PC-3 (cell line): ENCODE measurements at regions not wholly inside any gene's neighbourhood (a gene's known extent, or its start where the extent isn't known, plus 50 kb on each side); places are given as distances from the start of the nearest gene placed in this dataset.

Experiments used
- ATAC-seq: fragments of 200-7000 bp; cut with Tn5 transposase; 2 replicates; pipeline ENCODE4 v1.9.1; 2020; ENCODE audit warnings: mild to moderate bottlenecking, moderate library complexity
- BruUV-seq: library from RNA; stranded (reverse); fragments of 400-500 nt; replicated peaks from 2 replicates; lab custom pipeline; 2021; lab: Mats Ljungman, UMichigan
- CTCF ChIA-PET: fragments of 300-600 bp; sonication (Branson Sonifier 250); formaldehyde crosslinking; loops from one replicate; lab custom pipeline; 2022; ENCODE audit warnings: antibody characterized with exemption; lab: Charles Lee
- POLR2A ChIA-PET: fragments of 300-600 bp; sonication (Branson Sonifier 250); formaldehyde crosslinking; loops from one replicate; lab custom pipeline; 2022; ENCODE audit warnings: antibody characterized with exemption; ENCODE audit not compliant: unreplicated experiment; lab: Charles Lee
- DNase-seq: peaks from one replicate; pipeline ENCODE4 v3.0.0-alpha.2; 2015
- H2AFZ ChIP-seq: fragments of 300-600 bp; sonication (generic); 2 replicates; pipeline ENCODE4 v1.6.0; 2016; ENCODE audit warnings: antibody characterized with exemption, low read length
- H3F3A ChIP-seq: fragments of 300-600 bp; sonication (generic); one replicate; pipeline ENCODE4 v1.6.0; 2017; ENCODE audit warnings: antibody characterized with exemption, low read length, control low read depth, mild to moderate bottlenecking; ENCODE audit not compliant: unreplicated experiment
- H3K27ac ChIP-seq: fragments of 300-600 bp; sonication (generic); 2 replicates; pipeline ENCODE4 v1.5.1; 2016; ENCODE audit warnings: mild to moderate bottlenecking, low read length
- H3K27me3 ChIP-seq: fragments of 300-600 bp; sonication (generic); 2 replicates; pipeline ENCODE4 v1.6.1; 2016; ENCODE audit warnings: low read length, mixed read lengths
- H3K36me3 ChIP-seq: fragments of 300-600 bp; sonication (generic); 2 replicates; pipeline ENCODE4 v1.6.1; 2016; ENCODE audit warnings: low read depth, mixed run types, low read length, mixed read lengths
- H3K4me1 ChIP-seq: fragments of 300-600 bp; sonication (generic); 2 replicates; pipeline ENCODE4 v1.5.1; 2016; ENCODE audit warnings: low read length; ENCODE audit not compliant: insufficient read depth
- H3K4me2 ChIP-seq: fragments of 300-600 bp; sonication (generic); 2 replicates; pipeline ENCODE4 v1.6.0; 2016; ENCODE audit warnings: low read length
- H3K4me3 ChIP-seq: fragments of 300-600 bp; sonication (generic); 2 replicates; pipeline ENCODE4 v1.5.1; 2016; ENCODE audit warnings: mild to moderate bottlenecking, low read length, mixed read lengths
- H3K79me2 ChIP-seq: fragments of 300-600 bp; sonication (generic); 2 replicates; pipeline ENCODE4 v1.6.1; 2017; ENCODE audit warnings: low read length, mixed read lengths
- H3K9ac ChIP-seq: fragments of 300-600 bp; sonication (generic); 2 replicates; pipeline ENCODE4 v1.6.0; 2016; ENCODE audit warnings: mild to moderate bottlenecking, low read length
- H3K9me2 ChIP-seq: fragments of 300-600 bp; sonication (generic); replicated peaks from 2 replicates; pipeline ENCODE4 v1.6.1; 2016; ENCODE audit warnings: mixed run types, low read length, mixed read lengths
- H3K9me3 ChIP-seq: fragments of 300-600 bp; sonication (generic); 2 replicates; pipeline ENCODE4 v1.6.1; 2016; ENCODE audit warnings: low read length, mixed read lengths
- H4K20me1 ChIP-seq: fragments of 300-600 bp; sonication (generic); 2 replicates; pipeline ENCODE4 v1.6.1; 2016; ENCODE audit warnings: low read length, mixed read lengths
- EZH2 ChIP-seq: fragments of 300-600 bp; sonication (generic); IDR thresholded peaks from one replicate; pipeline ENCODE4 v1.6.1; 2017; ENCODE audit warnings: antibody characterized with exemption, mild to moderate bottlenecking, low read length; ENCODE audit not compliant: unreplicated experiment
- EZH2phosphoT487 ChIP-seq: fragments of 300-600 bp; sonication (generic); IDR thresholded peaks from 2 replicates; pipeline ENCODE4 v1.6.1; 2018; ENCODE audit warnings: mild to moderate bottlenecking, antibody characterized with exemption, low read length, borderline replicate concordance
- intact Hi-C: fragments of 100-400 bp; cut with micrococcal nuclease; formaldehyde crosslinking; loops from 2 replicates; pipeline ENCODE4 v1.9.0; 2023
- TF ChIP-seq, protein P1 (sequence below): fragments of 300-600 bp; sonication (generic); conservative IDR thresholded peaks from 2 replicates; pipeline ENCODE4 v1.5.1; 2017; ENCODE audit warnings: antibody characterized with exemption, low read depth, mild to moderate bottlenecking, low read length

DNA sequence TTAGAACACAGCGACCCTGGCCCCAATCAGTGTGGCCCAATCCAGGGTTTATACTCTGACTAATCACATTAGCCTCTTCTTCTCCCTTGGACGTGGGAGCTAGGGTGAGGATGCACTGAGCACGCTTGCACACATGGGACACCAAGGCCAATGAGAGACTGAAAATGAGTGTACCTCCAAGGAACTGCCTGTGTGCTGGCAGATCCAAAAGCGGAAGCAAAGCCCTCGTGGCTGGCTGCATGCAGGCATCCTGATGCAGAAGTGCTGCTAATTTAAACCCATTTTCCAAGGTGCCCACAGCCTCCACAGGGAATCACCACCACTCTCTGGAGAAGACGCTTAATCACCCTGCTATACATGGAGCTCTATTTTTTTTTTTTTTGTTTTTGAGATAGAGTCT, 375.3 kb upstream of the XYLT1 start:
- no peaks in the 10 kb centered on the region for H3F3A ChIP-seq
- H3K4me3 ChIP-seq = no peak overlapping the region
- no TSS peak for BruUV-seq
- no peak for ATAC-seq
- H3K79me2 ChIP-seq = no peaks in the 10 kb centered on the region
- TF ChIP-seq EZH2 (no peak), EZH2phosphoT487 (no peak)
- TF ChIP-seq, protein P1, sequence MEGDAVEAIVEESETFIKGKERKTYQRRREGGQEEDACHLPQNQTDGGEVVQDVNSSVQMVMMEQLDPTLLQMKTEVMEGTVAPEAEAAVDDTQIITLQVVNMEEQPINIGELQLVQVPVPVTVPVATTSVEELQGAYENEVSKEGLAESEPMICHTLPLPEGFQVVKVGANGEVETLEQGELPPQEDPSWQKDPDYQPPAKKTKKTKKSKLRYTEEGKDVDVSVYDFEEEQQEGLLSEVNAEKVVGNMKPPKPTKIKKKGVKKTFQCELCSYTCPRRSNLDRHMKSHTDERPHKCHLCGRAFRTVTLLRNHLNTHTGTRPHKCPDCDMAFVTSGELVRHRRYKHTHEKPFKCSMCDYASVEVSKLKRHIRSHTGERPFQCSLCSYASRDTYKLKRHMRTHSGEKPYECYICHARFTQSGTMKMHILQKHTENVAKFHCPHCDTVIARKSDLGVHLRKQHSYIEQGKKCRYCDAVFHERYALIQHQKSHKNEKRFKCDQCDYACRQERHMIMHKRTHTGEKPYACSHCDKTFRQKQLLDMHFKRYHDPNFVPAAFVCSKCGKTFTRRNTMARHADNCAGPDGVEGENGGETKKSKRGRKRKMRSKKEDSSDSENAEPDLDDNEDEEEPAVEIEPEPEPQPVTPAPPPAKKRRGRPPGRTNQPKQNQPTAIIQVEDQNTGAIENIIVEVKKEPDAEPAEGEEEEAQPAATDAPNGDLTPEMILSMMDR = no peak
- H3K27me3 ChIP-seq = no peaks in the 10 kb centered on the region
- CTCF ChIA-PET = no interaction called here
- H3K4me1 ChIP-seq = no peaks in the 10 kb centered on the region
- H2AFZ ChIP-seq = no peak overlapping the region
- no peak overlapping the region for H3K9ac ChIP-seq
- no peak for DNase-seq
- POLR2A ChIA-PET = no interaction called here
- intact Hi-C loops = no loop called here
- H3K9me2 ChIP-seq = no peaks in the 10 kb centered on the region
- no peaks in the 10 kb centered on the region for H3K36me3 ChIP-seq
- no peaks in the 10 kb centered on the region for H3K9me3 ChIP-seq
- no peak overlapping the region for H3K4me2 ChIP-seq
- H3K27ac ChIP-seq = no peak overlapping the region
- no peaks in the 10 kb centered on the region for H4K20me1 ChIP-seq

DNA sequence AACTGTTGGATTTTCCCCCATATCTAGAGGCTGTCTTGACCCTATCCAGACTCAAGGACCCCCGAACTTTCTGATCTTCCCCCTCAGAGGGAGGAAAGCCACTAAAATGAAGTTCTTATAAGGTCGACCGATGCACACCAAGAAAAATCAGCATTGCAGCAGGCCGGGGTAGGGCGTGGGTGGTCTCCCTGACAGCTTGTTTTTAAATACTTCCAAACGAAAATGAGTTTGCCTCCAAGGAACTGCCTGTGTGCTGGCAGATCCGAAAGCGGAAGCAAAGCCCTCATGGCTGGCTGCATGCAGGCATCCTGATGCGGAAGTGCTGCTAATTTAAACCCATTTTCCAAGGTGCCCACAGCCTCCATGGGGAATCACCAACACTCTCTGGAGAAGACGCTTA, 374.3 kb upstream of the XYLT1 start:
- BruUV-seq = no TSS peak
- H3K4me1 ChIP-seq = no peaks in the 10 kb centered on the region

DNA sequence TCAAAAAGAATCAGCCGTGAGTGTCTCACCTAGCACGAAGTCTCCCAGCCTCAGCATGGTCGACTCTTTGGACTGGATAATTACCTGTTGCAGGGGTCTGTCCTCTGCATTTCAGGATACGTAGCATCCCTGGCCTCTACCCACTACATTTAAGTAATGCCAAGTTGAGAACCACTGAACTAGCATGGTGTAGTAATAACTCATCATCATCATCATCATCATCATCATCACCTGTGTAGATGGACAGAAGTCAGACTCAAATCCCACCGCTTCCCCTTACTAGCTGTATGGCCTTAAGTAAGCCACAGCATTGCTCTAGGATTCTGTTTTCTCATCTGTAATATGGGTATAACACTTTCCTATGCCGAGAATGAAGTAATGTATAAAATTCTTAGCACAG, 373.1 kb upstream of the XYLT1 start:
- intact Hi-C loops = no loop called here
- TF ChIP-seq, protein P1 = no peak
- no peak for TF ChIP-seq EZH2phosphoT487
- TF ChIP-seq EZH2 = no peak
- H3K9me3 ChIP-seq = no peaks in the 10 kb centered on the region
- no peaks in the 10 kb centered on the region for H3K36me3 ChIP-seq
- BruUV-seq = no TSS peak
- ChIA-PET POLR2A (no interaction called here), CTCF (no interaction called here)
- no peak overlapping the region for H3K4me3 ChIP-seq
- no peak overlapping the region for H3K9ac ChIP-seq
- H3K4me2 ChIP-seq = no peak overlapping the region
- H3K4me1 ChIP-seq = no peaks in the 10 kb centered on the region
- DNase-seq (no peak), ATAC-seq (no peak)
- H3K9me2 ChIP-seq = no peaks in the 10 kb centered on the region
- H2AFZ ChIP-seq = no peak overlapping the region
- H3K27ac ChIP-seq = no peak overlapping the region
- no peaks in the 10 kb centered on the region for H3F3A ChIP-seq
- H3K27me3 ChIP-seq = no peaks in the 10 kb centered on the region
- H3K79me2 ChIP-seq = no peaks in the 10 kb centered on the region
- no peaks in the 10 kb centered on the region for H4K20me1 ChIP-seq

More for the DNA sequence above, 374.3 kb upstream of the XYLT1 start:
- no peaks in the 10 kb centered on the region for H3K27me3 ChIP-seq
- H3K36me3 ChIP-seq = no peaks in the 10 kb centered on the region
- ATAC-seq = no peak
- CTCF ChIA-PET = no interaction called here
- no peak overlapping the region for H3K4me2 ChIP-seq
- H2AFZ ChIP-seq = no peak overlapping the region
- no peaks in the 10 kb centered on the region for H3K9me3 ChIP-seq
- POLR2A ChIA-PET = no interaction called here
- H3K9me2 ChIP-seq = no peaks in the 10 kb centered on the region
- H4K20me1 ChIP-seq = no peaks in the 10 kb centered on the region
- no peak overlapping the region for H3K9ac ChIP-seq
- no peak for DNase-seq
- H3F3A ChIP-seq = no peaks in the 10 kb centered on the region
- TF ChIP-seq EZH2 = no peak
- TF ChIP-seq EZH2phosphoT487 = no peak
- TF ChIP-seq, protein P1 = no peak
- intact Hi-C loops = no loop called here
- no peaks in the 10 kb centered on the region for H3K79me2 ChIP-seq
- no peak overlapping the region for H3K27ac ChIP-seq
- H3K4me3 ChIP-seq = no peak overlapping the region
